HG02623 (cell line): ENCODE measurements at regions not wholly inside any gene's neighbourhood (a gene's known extent, or its start where the extent isn't known, plus 50 kb on each side); places are given as distances from the start of the nearest gene placed in this dataset.
A peak's percentile ranks its signal among the peaks of the same experiment; 100 is the strongest.
"Not testable (repeated sequence)": the region's sequence is repeated elsewhere in the genome, so short reads cannot be mapped to it uniquely, and the experiment has no call there.

Experiments used
- ATAC-seq: cut with Tn5 transposase; IDR thresholded peaks from one replicate; pipeline ENCODE4 v1.9.1; 2021; ENCODE audit warnings: moderate library complexity; ENCODE audit not compliant: unreplicated experiment

GRCh38 chr2:131736406-131736805 is 208.7 kb downstream of the CCDC74A start:
- ATAC-seq = peak; percentile 73

GRCh38 chr2:131738533-131738932 is 210.8 kb downstream of the CCDC74A start:
- not testable (repeated sequence) for ATAC-seq

- not testable (repeated sequence) for ATAC-seq
These were observed 211.3 kb downstream of the CCDC74A start for GRCh38 chr2:131738996-131739434.

GRCh38 chr2:131753640-131754561 is 226.2 kb downstream of the CCDC74A start:
- no peak for ATAC-seq

DNA sequence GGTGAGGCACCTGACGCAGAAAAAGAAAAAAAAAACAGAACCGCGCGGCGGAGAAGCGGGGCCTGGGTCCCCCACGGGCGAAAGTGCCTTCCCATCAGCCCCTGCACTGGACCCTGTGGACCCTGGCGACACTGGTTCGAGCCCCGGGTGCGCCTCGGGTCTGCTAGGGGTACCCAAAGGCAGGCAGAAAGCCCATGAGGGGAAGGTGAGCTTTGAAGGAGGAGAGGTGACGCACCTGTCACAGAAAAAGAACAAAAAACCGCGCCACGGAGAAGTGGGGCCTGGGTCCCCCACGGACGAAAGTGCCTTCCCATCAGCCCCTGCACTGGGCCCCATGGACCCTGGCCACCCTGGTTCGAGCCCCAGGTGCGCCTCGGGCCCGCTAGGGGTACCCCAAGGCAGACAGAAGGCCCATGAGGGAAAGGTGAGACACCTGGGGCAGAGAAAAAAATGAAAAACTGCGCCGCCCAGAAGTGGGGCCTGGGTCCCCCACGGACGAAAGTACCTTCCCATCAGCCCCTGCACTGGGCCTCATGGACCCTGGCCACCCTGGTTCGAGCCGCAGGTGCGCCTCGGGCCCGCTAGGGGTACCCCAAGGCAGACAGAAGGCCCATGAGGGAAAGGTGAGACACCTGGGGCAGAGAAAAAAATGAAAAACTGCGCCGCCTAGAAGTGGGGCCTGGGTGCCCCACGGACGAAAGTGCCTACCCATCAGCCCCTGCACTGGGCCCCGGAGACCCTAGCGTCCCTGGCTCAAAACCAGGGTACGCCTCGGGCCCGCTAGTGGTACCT is 227.4 kb downstream of the CCDC74A start:
- no peak for ATAC-seq

DNA sequence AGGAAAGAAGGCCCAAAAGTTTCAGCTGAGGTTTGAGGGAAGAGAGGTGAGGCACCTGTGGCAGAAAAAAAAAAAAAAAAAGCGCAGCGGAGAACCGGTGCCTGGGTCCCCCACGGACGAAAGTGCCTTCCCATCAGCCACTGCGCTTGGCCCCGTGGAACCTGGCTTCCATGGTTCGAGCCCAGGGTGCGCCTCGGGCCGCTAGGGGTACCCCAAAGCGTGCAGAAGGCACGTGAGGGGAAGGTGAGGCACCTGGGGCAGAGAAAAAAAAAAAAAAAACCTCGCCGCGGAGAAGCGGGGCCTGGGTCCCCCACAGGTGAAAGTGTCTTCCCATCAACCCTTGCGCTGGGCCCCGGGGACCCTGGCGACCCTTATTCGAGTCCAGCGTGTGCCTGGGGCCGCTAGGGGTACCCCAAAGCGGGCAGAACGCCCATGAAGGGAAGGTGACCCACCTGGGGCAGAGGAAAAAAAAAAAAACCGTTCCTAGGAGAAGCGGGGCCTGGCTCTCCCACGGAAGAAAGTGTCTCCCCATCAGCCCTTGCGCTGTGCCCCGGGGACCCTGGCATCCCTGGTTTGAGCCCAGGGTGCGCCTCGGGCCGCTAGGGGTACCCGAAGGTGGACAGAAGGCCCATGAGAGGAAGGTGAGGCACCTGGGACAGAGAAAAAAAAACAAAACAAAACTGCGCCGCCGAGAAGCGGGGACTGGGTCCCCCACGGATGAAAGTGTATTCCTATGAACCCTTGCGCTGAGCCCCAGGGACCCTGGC is 228.6 kb downstream of the CCDC74A start:
- no peak for ATAC-seq

DNA sequence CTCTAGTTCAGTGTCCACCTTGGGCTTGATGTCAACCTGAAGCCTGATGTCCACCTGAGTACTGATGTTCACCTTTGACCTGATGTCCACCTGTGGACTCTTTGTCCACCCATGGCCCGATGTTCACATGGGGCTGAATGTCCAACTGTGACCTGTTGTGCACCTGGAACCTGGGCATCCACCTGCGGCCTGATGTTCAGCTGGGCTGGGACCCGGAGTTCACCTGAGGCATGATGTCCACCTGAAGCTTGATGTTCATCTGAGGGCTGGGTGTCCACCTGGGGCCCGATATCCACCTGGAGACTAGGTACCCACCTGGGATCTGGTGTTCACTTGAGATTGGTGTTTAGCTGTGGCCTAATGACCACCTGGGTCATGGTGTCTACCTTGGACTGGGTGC is 231.3 kb downstream of the CCDC74A start:
- not testable (repeated sequence) for ATAC-seq

DNA sequence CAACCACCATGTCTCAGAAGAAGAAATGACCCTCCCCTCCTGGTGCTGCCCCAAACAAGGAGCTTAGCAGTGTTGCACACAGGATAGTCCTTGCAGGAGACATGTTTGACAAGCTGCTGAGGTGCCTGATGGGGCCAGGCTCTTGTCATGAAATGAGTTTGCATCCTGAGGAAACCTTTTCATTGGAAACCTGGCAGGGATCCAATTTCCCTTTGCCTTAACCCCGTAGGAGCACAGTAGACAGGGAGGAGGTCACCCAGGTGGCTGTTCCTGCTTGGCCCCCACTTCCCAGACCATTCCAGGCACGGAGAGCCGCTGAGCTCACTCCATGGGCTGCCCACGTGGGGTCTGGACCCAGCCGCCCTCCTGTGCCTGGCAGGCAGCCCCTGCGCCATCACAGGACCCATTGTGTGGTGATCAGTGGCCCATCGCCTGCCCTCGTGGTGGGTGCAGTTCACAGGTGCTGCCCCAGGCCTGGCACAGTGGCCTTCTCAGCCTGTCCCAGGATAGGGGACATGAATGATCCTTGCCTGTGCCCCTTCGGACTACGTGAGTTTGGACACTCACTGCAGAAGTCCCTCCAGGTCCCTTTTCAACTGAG is 247.4 kb downstream of the CCDC74A start:
- ATAC-seq = not testable (repeated sequence)

GRCh38 chr2:131775903-131776506 is 248.3 kb downstream of the CCDC74A start:
- not testable (repeated sequence) for ATAC-seq

DNA sequence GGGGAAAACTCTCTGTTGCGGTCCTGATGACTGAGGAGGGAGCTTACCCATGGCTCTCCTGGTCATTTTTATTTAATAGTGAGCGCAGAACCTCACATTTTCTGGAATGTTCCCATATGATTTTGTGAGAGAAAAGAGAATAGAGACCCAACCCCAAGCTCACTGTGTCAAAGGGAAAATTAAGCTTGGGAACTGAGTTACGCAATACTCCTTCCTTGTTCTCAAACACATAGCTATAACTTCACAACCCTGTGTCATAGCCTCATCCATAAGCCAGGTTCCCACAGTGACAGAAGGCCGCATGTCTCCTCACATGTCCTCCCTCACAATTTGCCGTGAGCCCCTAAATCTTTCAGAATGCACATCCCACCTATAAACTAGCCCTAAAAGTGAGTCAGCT is 252.8 kb downstream of the CCDC74A start:
- ATAC-seq = not testable (repeated sequence)

DNA sequence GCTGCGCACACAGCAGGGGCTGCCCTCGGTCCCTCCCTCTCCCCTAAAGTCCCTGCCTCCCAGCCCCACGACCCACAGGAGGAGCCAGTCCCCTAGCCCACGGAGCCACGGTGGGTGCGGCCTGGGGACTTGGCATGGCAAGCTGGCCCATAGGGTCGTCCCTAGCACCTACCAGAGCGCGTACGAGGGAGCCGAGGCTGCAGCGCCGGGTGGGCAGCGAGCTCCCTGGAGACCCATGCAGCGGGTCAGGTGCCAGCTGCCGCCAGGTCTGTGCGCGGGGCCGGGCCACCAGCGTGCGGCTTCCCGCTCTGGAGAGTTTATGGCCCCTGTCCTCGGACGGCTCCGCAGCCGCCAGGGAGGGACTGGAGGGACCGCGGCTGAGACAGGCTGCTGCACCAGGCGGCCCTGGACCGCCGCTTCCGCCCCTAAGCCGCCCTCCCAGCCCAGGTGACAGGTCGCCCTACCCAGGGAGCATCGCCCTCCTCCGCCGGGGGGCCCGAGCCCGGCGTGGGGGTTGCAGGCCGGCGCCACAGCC is 273.6 kb downstream of the CCDC74A start:
- ATAC-seq = no peak

DNA sequence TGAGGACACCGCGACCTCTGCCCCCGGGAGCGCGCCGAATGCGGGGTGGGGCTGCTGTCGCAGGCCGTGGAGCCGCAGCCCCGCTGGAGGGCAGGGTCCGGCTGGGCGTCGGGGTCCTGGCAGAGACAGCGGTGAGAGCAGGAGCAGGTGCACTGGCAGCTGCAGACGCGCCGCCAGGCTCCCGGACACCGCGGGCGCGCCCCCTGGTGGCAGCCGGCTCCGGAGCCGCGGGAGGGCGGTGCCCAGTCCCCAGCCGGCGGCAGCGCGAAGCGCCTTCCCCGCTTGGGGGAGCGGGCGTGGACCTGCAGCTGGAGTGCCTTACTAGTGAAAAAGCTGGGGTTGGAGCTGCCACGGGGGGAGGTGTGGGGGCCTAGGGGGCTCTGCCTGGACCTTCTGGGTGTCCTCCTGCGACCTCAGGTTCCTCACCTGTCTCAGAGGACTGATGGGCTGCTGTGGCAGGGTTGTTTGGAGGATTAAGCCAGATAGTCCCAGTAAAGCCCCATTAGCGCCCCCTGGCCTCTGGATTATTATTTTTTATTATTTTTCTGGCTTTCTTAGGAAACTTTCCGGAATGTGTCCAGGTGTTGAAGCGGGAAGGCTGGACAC is 274.2 kb downstream of the CCDC74A start:
- ATAC-seq = peak; percentile 94

- ATAC-seq = not testable (repeated sequence)
These were observed 274.7 kb downstream of the CCDC74A start for GRCh38 chr2:131802351-131802836.

- ATAC-seq = not testable (repeated sequence)
These were observed 275.5 kb downstream of the CCDC74A start for GRCh38 chr2:131803237-131803636.

GRCh38 chr2:131812605-131813004 is 284.9 kb downstream of the CCDC74A start:
- not testable (repeated sequence) for ATAC-seq

DNA sequence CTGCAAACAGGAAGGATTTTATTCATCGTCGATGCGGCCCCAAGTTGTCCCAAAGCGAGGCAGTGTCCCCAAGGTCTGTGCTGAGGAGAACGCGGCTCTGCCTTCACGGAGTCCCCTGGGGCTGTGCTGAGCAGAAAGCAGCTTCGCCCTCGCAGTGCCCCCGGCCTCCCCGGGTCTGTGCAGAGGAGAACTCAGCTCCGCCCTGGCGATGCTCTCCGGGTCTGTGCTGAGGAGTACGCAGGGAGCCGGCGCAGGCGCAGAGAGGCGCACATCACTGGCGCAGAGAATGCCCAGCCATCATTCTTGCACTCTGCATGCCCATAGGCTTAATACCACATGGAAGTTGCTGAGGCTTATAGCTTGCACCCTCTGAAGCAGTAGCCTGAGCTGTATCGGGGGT is 285.7 kb downstream of the CCDC74A start:
- ATAC-seq = not testable (repeated sequence)

- not testable (repeated sequence) for ATAC-seq
These were observed 290.7 kb downstream of the CCDC74A start for GRCh38 chr2:131818267-131818973.

GRCh38 chr2:131822237-131822721 is 294.6 kb downstream of the CCDC74A start:
- not testable (repeated sequence) for ATAC-seq
